ENCODE measurements at regions not wholly inside any gene's neighbourhood (a gene's known extent, or its start where the extent isn't known, plus 50 kb on each side); places are given as distances from the start of the nearest gene placed in this dataset.

DNA sequence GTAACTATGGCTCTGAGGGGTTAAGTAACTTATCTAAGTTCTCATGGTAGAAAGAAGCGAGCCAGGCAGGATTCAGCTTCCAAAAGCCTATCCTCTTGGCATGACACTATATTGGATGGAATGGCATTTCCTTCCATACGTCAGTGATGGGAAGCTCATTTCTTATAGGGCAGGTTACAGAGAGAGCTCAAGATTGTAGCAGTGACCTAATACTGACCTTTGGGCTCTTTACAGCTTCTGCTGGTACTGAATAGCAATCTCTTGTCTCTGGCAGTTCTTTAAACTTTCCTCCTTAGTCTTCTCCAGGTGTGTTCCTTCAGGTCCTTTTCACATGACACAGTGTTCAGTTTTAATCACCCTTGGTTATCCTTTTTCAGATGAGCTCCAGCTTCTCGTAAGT lies 133.0 kb downstream of the HRH4 start:
- intact Hi-C loops (cut with DNase I; ENCODE audit: low total_unique reads): no loop called here

DNA sequence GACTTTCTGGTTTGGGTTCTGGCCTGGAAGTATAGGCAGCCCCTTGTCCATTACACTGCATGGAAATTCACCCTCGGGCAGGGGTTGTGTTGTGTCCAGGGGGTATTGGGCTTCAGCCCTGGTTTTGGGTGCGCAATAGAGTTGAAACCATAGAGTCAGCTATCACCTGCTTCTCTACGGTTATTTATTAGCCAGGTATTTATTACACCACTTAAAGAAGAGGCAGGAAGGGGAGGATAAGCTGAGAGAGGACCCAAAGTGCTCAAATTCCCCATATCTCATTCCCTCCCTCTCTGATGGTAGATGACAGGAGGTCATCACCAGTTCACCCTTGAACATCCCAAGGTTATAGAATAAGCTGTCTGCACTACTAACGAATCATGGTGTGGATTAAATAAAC lies 133.4 kb downstream of the HRH4 start:
- Histone ChIP-seq H3K36me3 (no peaks in the 10 kb centered on the region), H3K27me3 (no peaks in the 10 kb centered on the region), H3K4me3 (no peak overlapping the region), H3K4me1 (no peaks in the 10 kb centered on the region), H3K27ac (no peak overlapping the region), H3K9me3 (no peaks in the 10 kb centered on the region)
- no peak for DNase-seq (ENCODE audit: low spot score in 2 of 2)
- TF ChIP-seq, protein P1, sequence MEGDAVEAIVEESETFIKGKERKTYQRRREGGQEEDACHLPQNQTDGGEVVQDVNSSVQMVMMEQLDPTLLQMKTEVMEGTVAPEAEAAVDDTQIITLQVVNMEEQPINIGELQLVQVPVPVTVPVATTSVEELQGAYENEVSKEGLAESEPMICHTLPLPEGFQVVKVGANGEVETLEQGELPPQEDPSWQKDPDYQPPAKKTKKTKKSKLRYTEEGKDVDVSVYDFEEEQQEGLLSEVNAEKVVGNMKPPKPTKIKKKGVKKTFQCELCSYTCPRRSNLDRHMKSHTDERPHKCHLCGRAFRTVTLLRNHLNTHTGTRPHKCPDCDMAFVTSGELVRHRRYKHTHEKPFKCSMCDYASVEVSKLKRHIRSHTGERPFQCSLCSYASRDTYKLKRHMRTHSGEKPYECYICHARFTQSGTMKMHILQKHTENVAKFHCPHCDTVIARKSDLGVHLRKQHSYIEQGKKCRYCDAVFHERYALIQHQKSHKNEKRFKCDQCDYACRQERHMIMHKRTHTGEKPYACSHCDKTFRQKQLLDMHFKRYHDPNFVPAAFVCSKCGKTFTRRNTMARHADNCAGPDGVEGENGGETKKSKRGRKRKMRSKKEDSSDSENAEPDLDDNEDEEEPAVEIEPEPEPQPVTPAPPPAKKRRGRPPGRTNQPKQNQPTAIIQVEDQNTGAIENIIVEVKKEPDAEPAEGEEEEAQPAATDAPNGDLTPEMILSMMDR (IDR thresholded peaks at IDR 0.05): no peak
- no peak for TF ChIP-seq POLR2AphosphoS5 (IDR thresholded peaks at IDR 0.05)
- no peak for TF ChIP-seq POLR2A (IDR thresholded peaks at IDR 0.05)
- intact Hi-C loops (cut with DNase I; ENCODE audit: low total_unique reads): no loop called here

More for the DNA sequence above, 133.0 kb downstream of the HRH4 start:
- DNase-seq (ENCODE audit: low spot score in 2 of 2): no peak
- H3K4me3 ChIP-seq: no peak overlapping the region
- H3K4me1 ChIP-seq: no peaks in the 10 kb centered on the region
- no peak overlapping the region for H3K27ac ChIP-seq
- H3K36me3 ChIP-seq: no peaks in the 10 kb centered on the region
- H3K9me3 ChIP-seq: no peaks in the 10 kb centered on the region
- TF ChIP-seq POLR2AphosphoS5 (IDR thresholded peaks at IDR 0.05) (no peak), POLR2A (IDR thresholded peaks at IDR 0.05) (no peak)
- TF ChIP-seq, protein P1 (IDR thresholded peaks at IDR 0.05): no peak
- no peaks in the 10 kb centered on the region for H3K27me3 ChIP-seq

DNA sequence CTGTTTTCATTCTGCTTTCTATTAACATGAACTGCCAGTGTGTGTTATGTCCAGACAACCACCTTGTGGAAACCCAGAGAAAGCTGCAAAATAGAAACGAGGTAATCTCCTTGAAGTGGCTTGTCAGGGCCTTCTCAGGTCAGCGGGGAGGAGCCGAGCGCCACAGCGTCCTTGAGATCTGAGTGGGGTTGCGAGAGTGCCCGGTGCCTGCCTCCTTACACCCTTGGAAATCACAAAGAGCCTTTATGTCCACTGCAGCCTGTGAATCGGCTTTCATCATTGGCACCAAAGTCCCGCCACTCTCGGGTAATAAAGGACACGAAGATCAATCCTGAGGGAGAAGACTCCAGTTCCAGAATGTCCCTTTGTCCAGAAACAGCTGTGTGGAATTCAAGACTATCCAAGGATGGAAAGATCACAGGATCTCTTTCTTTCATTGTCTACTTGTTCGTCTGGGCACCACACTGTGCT lies 135.2 kb downstream of the HRH4 start:
- Histone ChIP-seq H3K36me3 (no peaks in the 10 kb centered on the region), H3K4me1 (no peaks in the 10 kb centered on the region), H3K27ac (no peak overlapping the region), H3K27me3 (no peaks in the 10 kb centered on the region), H3K4me3 (no peak overlapping the region), H3K9me3 (no peaks in the 10 kb centered on the region)
- DNase-seq (ENCODE audit: low spot score in 2 of 2): no peak
- TF ChIP-seq POLR2A (IDR thresholded peaks at IDR 0.05) (no peak), POLR2AphosphoS5 (IDR thresholded peaks at IDR 0.05) (no peak)
- TF ChIP-seq, protein P1 (IDR thresholded peaks at IDR 0.05): no peak
- intact Hi-C loops (cut with DNase I; ENCODE audit: low total_unique reads): no loop called here

DNA sequence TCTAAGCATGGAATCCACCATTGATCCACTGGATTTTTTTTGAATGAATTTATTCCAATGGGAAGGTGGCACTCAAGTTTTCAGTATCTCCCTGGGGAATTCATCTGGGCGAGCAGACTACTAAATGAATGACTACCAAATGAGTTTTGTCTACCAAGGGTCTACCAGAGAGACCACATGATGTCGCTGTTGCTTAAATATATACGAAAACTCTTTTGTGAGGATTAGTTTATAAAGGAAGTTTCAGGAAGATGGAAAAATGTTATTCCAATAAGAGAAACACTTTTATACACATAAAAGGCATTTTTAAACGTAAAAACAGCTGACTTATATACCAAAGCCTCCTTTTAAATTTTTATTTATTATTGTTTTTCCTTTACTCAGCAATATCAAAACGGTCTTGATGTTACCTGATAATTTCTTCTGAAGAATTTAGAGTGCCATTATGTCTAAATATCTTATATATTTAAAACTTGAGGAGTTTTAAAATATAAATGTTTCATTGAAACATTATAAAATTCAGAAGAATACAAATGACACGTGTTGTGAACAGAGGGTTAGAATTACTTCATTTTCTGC lies 139.7 kb downstream of the HRH4 start:
- TF ChIP-seq POLR2AphosphoS5 (IDR thresholded peaks at IDR 0.05) (no peak), POLR2A (IDR thresholded peaks at IDR 0.05) (no peak)
- TF ChIP-seq, protein P1 (IDR thresholded peaks at IDR 0.05): peak in 2 of 3 donors; percentile 41 to 50
- Histone ChIP-seq H3K4me1 (peaks cover 0 to 7% of the 10 kb centered on the region in 2 donors), H3K36me3 (no peaks in the 10 kb centered on the region), H3K27me3 (no peaks in the 10 kb centered on the region), H3K27ac (no peak overlapping the region), H3K9me3 (no peaks in the 10 kb centered on the region), H3K4me3 (no peak overlapping the region)
- DNase-seq (ENCODE audit: low spot score in 2 of 2): no peak
- intact Hi-C loops (cut with DNase I; ENCODE audit: low total_unique reads): no loop called here

DNA sequence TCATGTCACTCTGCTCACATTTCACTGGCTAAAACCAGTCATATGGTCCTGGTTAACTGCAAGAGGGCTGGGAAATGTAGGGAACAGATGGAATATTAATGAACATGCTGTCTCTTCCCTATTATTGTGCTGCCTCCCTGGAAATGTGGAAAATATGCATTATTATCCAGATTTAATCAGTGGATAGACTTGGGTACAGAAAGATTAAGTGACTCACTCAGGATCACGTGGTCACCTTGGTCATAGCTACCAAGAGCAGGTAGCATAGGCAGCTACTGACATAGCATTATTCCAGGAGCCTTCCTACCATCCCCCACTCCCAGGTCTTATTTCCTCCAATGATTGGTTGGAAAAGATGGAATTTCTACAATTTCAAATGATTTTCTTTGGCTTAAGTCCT lies 141.1 kb downstream of the HRH4 start:
- DNase-seq (ENCODE audit: low spot score in 2 of 2): no peak
- no peaks in the 10 kb centered on the region for H3K9me3 ChIP-seq
- no peaks in the 10 kb centered on the region for H3K27me3 ChIP-seq
- no peaks in the 10 kb centered on the region for H3K36me3 ChIP-seq
- TF ChIP-seq, protein P1 (IDR thresholded peaks at IDR 0.05): no peak
- TF ChIP-seq POLR2AphosphoS5 (IDR thresholded peaks at IDR 0.05) (no peak), POLR2A (IDR thresholded peaks at IDR 0.05) (no peak)
- H3K4me1 ChIP-seq: peaks cover 0 to 7% of the 10 kb centered on the region in 2 donors
- H3K27ac ChIP-seq: no peak overlapping the region
- intact Hi-C loops (cut with DNase I; ENCODE audit: low total_unique reads): no loop called here
- H3K4me3 ChIP-seq: no peak overlapping the region
